Ovary (tissue), 3 donors: ENCODE measurements at regions not wholly inside any gene's neighbourhood (a gene's known extent, or its start where the extent isn't known, plus 50 kb on each side); places are given as distances from the start of the nearest gene placed in this dataset.

Experiments used
- CTCF ChIP-seq, 3 donors: fragments of 450-650 bp in 2 of 3; fragments of 200-600 bp in 1 of 3; IDR thresholded peaks; one replicate each; pipeline versions ENCODE4 v1.5.1 to v1.8.0; 2016 to 2022; ENCODE audit warnings: antibody characterized with exemption in 3 of 3, mild to moderate bottlenecking in 1 of 3
- POLR2A ChIP-seq: fragments of 450-650 bp; IDR thresholded peaks from one replicate; pipeline ENCODE4 v1.6.1; 2017; ENCODE audit warnings: antibody characterized with exemption, mild to moderate bottlenecking, moderate library complexity
- donor health status: DM: no; HTN: no; CAD: no.

- TF ChIP-seq CTCF (IDR thresholded peaks at IDR 0.05) (no peak), POLR2A (no peak)
Measured at GRCh38 chr4:32962100-32962499, 2241.9 kb downstream of the PCDH7 start.
